Progenitor cell of endocrine pancreas (in vitro differentiated cells): ENCODE measurements at regions not wholly inside any gene's neighbourhood (a gene's known extent, or its start where the extent isn't known, plus 50 kb on each side); places are given as distances from the start of the nearest gene placed in this dataset.
"Not testable (repeated sequence)": the region's sequence is repeated elsewhere in the genome, so short reads cannot be mapped to it uniquely, and the experiment has no call there.

ENCODE experiments used
- DNase-seq: peaks from one replicate; pipeline ENCODE4 v3.0.0; 2021; ENCODE audit warnings: low spot score; ENCODE audit not compliant: unreplicated experiment
- H3K27ac Mint-ChIP-seq: 2 replicates; pipeline ENCODE4 v1.8.0; 2021; ENCODE audit warnings: mild to moderate bottlenecking, moderate library complexity, mixed read lengths
- H3K27me3 Mint-ChIP-seq: 2 replicates; pipeline ENCODE4 v1.8.0; 2021; ENCODE audit warnings: mixed read lengths
- H3K36me3 Mint-ChIP-seq: 2 replicates; pipeline ENCODE4 v1.8.0; 2022; ENCODE audit warnings: mixed read lengths; ENCODE audit not compliant: insufficient read depth
- H3K4me1 Mint-ChIP-seq: 2 replicates; pipeline ENCODE4 v1.8.0; 2021; ENCODE audit warnings: low read depth, mixed read lengths
- H3K4me3 Mint-ChIP-seq: 2 replicates; pipeline ENCODE4 v1.8.0; 2021; ENCODE audit warnings: low read depth, mild to moderate bottlenecking, moderate library complexity, mixed read lengths
- H3K9me3 Mint-ChIP-seq: 2 replicates; pipeline ENCODE4 v1.8.0; 2021; ENCODE audit warnings: low read depth, mixed read lengths
- CTCF ChIP-seq: fragments of 200-600 bp; sonication (generic); IDR thresholded peaks from one replicate; pipeline ENCODE4 v1.5.0; 2021; ENCODE audit warnings: antibody characterized with exemption, mild to moderate bottlenecking; ENCODE audit not compliant: unreplicated experiment

- Mint-ChIP-seq H3K4me1 (no peaks in the 10 kb centered on the region), H3K27ac (no peak overlapping the region), H3K27me3 (no peaks in the 10 kb centered on the region), H3K9me3 (peaks cover 53% of the 10 kb centered on the region), H3K4me3 (no peak overlapping the region), H3K36me3 (no peaks in the 10 kb centered on the region)
- TF ChIP-seq CTCF, result no peak
- no peak for DNase-seq
Measured at GRCh38 chr12:34151019-34151418, 128.7 kb downstream of the ALG10 start.

- Mint-ChIP-seq H3K9me3 (peaks cover 76% of the 10 kb centered on the region), H3K4me1 (no peaks in the 10 kb centered on the region), H3K36me3 (peaks cover 7% of the 10 kb centered on the region), H3K27ac (no peak overlapping the region), H3K4me3 (no peak overlapping the region), H3K27me3 (no peaks in the 10 kb centered on the region)
- DNase-seq, result no peak
- TF ChIP-seq CTCF, result no peak
Measured at GRCh38 chr12:34163443-34163842, 141.1 kb downstream of the ALG10 start.

GRCh38 chr12:34166427-34167060, 144.2 kb downstream of the ALG10 start:
- Mint-ChIP-seq H3K36me3 (peaks cover 3% of the 10 kb centered on the region), H3K27me3 (no peaks in the 10 kb centered on the region), H3K4me3 (no peak overlapping the region), H3K27ac (no peak overlapping the region), H3K4me1 (no peaks in the 10 kb centered on the region), H3K9me3 (peaks cover 69% of the 10 kb centered on the region)
- TF ChIP-seq CTCF, result no peak
- DNase-seq, result no peak

GRCh38 chr12:34168507-34168906, 146.2 kb downstream of the ALG10 start:
- H3K4me1 Mint-ChIP-seq, H3K27me3 Mint-ChIP-seq, H3K4me3 Mint-ChIP-seq, DNase-seq, H3K27ac Mint-ChIP-seq, H3K36me3 Mint-ChIP-seq: not testable (repeated sequence)
- H3K9me3 Mint-ChIP-seq, result peaks cover 78% of the 10 kb centered on the region

- H3K27me3 Mint-ChIP-seq, result no peaks in the 10 kb centered on the region
- no peaks in the 10 kb centered on the region for H3K4me1 Mint-ChIP-seq
- no peak for DNase-seq
- peaks cover 75% of the 10 kb centered on the region for H3K9me3 Mint-ChIP-seq
- peaks cover 1% of the 10 kb centered on the region for H3K36me3 Mint-ChIP-seq
- H3K27ac Mint-ChIP-seq, result no peak overlapping the region
- H3K4me3 Mint-ChIP-seq, result no peak overlapping the region
- TF ChIP-seq CTCF, result no peak
Measured at GRCh38 chr12:34186492-34186891, 164.2 kb downstream of the ALG10 start.

GRCh38 chr12:34188974-34189373, 166.7 kb downstream of the ALG10 start:
- Mint-ChIP-seq H3K27ac (no peak overlapping the region), H3K9me3 (peaks cover 74% of the 10 kb centered on the region), H3K27me3 (no peaks in the 10 kb centered on the region), H3K4me3 (no peak overlapping the region), H3K36me3 (peaks cover 1% of the 10 kb centered on the region), H3K4me1 (no peaks in the 10 kb centered on the region)
- no peak for TF ChIP-seq CTCF
- no peak for DNase-seq
